Liver (tissue), 2 donors: ENCODE measurements at regions not wholly inside any gene's neighbourhood (a gene's known extent, or its start where the extent isn't known, plus 50 kb on each side); places are given as distances from the start of the nearest gene placed in this dataset.

Experiments used
- TF ChIP-seq, protein P1 (sequence below): fragments of 150-350 bp; IDR thresholded peaks from 2 replicates; pipeline ENCODE4 v1.5.1; 2017; ENCODE audit warnings: improper control_type of control experiment, low read depth, low read length; ENCODE audit not compliant: missing input control
- TF ChIP-seq, protein P2 (sequence below): IDR thresholded peaks from 2 replicates; pipeline ENCODE4 v1.6.1; 2016; ENCODE audit warnings: antibody characterized with exemption, mild to moderate bottlenecking
- donor health status: healthy.

GRCh38 chr2:12935222-12935621 is 218.5 kb downstream of the TRIB2 start:
- TF ChIP-seq, protein P1, sequence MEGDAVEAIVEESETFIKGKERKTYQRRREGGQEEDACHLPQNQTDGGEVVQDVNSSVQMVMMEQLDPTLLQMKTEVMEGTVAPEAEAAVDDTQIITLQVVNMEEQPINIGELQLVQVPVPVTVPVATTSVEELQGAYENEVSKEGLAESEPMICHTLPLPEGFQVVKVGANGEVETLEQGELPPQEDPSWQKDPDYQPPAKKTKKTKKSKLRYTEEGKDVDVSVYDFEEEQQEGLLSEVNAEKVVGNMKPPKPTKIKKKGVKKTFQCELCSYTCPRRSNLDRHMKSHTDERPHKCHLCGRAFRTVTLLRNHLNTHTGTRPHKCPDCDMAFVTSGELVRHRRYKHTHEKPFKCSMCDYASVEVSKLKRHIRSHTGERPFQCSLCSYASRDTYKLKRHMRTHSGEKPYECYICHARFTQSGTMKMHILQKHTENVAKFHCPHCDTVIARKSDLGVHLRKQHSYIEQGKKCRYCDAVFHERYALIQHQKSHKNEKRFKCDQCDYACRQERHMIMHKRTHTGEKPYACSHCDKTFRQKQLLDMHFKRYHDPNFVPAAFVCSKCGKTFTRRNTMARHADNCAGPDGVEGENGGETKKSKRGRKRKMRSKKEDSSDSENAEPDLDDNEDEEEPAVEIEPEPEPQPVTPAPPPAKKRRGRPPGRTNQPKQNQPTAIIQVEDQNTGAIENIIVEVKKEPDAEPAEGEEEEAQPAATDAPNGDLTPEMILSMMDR, result no peak
- TF ChIP-seq, protein P2, sequence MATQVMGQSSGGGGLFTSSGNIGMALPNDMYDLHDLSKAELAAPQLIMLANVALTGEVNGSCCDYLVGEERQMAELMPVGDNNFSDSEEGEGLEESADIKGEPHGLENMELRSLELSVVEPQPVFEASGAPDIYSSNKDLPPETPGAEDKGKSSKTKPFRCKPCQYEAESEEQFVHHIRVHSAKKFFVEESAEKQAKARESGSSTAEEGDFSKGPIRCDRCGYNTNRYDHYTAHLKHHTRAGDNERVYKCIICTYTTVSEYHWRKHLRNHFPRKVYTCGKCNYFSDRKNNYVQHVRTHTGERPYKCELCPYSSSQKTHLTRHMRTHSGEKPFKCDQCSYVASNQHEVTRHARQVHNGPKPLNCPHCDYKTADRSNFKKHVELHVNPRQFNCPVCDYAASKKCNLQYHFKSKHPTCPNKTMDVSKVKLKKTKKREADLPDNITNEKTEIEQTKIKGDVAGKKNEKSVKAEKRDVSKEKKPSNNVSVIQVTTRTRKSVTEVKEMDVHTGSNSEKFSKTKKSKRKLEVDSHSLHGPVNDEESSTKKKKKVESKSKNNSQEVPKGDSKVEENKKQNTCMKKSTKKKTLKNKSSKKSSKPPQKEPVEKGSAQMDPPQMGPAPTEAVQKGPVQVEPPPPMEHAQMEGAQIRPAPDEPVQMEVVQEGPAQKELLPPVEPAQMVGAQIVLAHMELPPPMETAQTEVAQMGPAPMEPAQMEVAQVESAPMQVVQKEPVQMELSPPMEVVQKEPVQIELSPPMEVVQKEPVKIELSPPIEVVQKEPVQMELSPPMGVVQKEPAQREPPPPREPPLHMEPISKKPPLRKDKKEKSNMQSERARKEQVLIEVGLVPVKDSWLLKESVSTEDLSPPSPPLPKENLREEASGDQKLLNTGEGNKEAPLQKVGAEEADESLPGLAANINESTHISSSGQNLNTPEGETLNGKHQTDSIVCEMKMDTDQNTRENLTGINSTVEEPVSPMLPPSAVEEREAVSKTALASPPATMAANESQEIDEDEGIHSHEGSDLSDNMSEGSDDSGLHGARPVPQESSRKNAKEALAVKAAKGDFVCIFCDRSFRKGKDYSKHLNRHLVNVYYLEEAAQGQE, result no peak
